GM19463 (cell line): ENCODE measurements at regions not wholly inside any gene's neighbourhood (a gene's known extent, or its start where the extent isn't known, plus 50 kb on each side); places are given as distances from the start of the nearest gene placed in this dataset.

Experiments
- ATAC-seq: cut with Tn5 transposase; IDR thresholded peaks from one replicate; pipeline ENCODE4 v1.9.1; 2021; ENCODE audit warnings: mild to moderate bottlenecking, moderate library complexity; ENCODE audit not compliant: unreplicated experiment

GRCh38 chr15:62816342-62817069 is 226.0 kb upstream of the TPM1 start:
- ATAC-seq: no peak

- ATAC-seq: no peak
These were observed 223.9 kb upstream of the TPM1 start for GRCh38 chr15:62818691-62819090.

- no peak for ATAC-seq
These were observed 221.0 kb upstream of the TPM1 start for GRCh38 chr15:62821384-62822131.

- no peak for ATAC-seq
These were observed 220.3 kb upstream of the TPM1 start for GRCh38 chr15:62822228-62822627.

GRCh38 chr15:62823561-62823960 is 219.0 kb upstream of the TPM1 start:
- no peak for ATAC-seq

- ATAC-seq: no peak
These were observed 218.2 kb upstream of the TPM1 start for GRCh38 chr15:62824111-62825015.

GRCh38 chr15:62825191-62825590 is 217.4 kb upstream of the TPM1 start:
- ATAC-seq: no peak

- no peak for ATAC-seq
These were observed 216.0 kb upstream of the TPM1 start for GRCh38 chr15:62826561-62826960.

- ATAC-seq: no peak
These were observed 214.2 kb upstream of the TPM1 start for GRCh38 chr15:62828364-62828763.

- ATAC-seq: no peak
These were observed 210.3 kb upstream of the TPM1 start for GRCh38 chr15:62832231-62832630.

- ATAC-seq: no peak
These were observed 208.9 kb upstream of the TPM1 start for GRCh38 chr15:62833646-62834045.

GRCh38 chr15:62834686-62835329 is 207.7 kb upstream of the TPM1 start:
- ATAC-seq: no peak

GRCh38 chr15:62835351-62835750 is 207.2 kb upstream of the TPM1 start:
- ATAC-seq: no peak

- no peak for ATAC-seq
These were observed 206.8 kb upstream of the TPM1 start for GRCh38 chr15:62835762-62836161.

GRCh38 chr15:62840526-62841268 is 201.8 kb upstream of the TPM1 start:
- ATAC-seq: no peak

- no peak for ATAC-seq
These were observed 201.3 kb upstream of the TPM1 start for GRCh38 chr15:62841269-62841628.

GRCh38 chr15:62841891-62842559 is 200.5 kb upstream of the TPM1 start:
- no peak for ATAC-seq

GRCh38 chr15:62843311-62843710 is 199.2 kb upstream of the TPM1 start:
- no peak for ATAC-seq

GRCh38 chr15:62844564-62845240 is 197.8 kb upstream of the TPM1 start:
- no peak for ATAC-seq
